Adipose tissue (tissue), 3 donors: ENCODE measurements at regions not wholly inside any gene's neighbourhood (a gene's known extent, or its start where the extent isn't known, plus 50 kb on each side); places are given as distances from the start of the nearest gene placed in this dataset.
"Not testable (repeated sequence)": the region's sequence is repeated elsewhere in the genome, so short reads cannot be mapped to it uniquely, and the experiment has no call there.

Source experiments
- H3K27ac ChIP-seq: one replicate; pipeline ENCODE4 v1.5.1; 2013; ENCODE audit warnings: low read depth, low read length
- WGBS, 3 donors: extraction: QIAGEN DNeasy Blood & Tissue Kit; methylation state at CpG; one replicate each; pipeline ENCODE4 v1.1.7; 2013; 5-methylcytosine and 5-hydroxymethylcytosine counted together
- donor health status: healthy with polysubstance abuse.
- donor health status: Bipolar disorder and iron deficiency.
- donor health status: healthy.

DNA sequence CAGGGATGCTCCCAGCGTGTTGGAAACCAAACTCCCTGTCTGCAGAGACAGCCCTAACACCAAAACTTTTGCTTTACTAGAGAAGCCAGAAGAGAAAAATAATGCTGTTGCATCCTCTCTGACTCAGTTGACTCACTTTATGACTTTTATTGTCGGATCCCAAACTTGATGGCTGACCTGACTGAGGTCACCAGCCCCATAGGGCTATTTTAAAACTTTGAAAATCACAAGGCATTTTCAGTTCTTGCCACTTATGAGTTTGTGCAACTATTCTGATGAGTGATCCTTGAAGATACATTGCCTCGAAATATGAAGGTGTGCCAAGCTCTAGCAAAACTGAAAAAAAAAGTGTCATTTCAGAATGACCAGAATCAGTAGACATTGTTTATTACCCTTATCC, 320.2 kb downstream of the DLEU7 start:
- H3K27ac ChIP-seq: no peak overlapping the region
- WGBS, 3 donors: 57 to 81% (median 63%) methylated on average over 3 of the region's 3 CpGs

DNA sequence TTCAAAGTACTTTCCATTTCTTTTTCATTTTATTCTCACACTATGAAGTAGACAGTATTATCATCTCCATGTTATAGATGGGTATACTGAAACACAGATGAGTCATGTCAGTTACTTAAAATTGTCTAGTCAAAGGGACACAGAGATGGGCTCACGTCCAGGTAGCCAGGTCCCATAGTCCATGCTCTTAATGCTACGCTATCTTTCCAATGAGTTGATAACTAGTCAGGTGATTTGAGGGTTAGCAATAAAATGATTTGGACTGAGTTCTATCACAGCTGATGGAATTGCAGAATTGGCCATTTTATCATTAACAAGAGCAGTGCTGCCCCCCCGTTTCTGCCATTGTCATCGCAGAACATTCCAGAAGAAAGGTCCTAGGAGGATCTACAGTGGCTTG, 318.9 kb downstream of the DLEU7 start:
- no peak overlapping the region for H3K27ac ChIP-seq
- 94 to 97% (median 96%) methylated on average over 4 of the region's 4 CpGs for WGBS, 3 donors

DNA sequence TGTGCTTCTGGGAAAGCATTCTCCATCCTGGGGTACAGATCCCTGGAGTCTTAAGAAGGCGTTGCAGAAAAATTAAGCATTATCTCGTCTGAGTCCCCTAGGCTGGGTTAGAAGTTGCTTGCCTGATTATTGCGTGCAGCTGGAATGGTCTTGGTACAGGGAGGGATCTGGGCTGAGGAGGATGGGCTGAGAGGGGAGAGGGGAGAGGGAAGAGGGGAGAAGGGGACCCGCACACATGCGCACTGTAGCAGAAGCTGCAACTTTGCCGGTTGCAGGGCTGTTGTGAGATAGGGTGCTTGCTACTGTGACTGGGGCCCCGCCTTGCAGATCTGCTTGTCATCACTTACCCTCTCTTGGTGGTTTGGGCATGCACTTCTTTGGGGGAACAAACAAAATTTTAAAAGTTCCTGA, 316.8 kb downstream of the DLEU7 start:
- no peak overlapping the region for H3K27ac ChIP-seq
- WGBS, 3 donors: 82 to 93% (median 83%) methylated on average over 7 of the region's 7 CpGs

DNA sequence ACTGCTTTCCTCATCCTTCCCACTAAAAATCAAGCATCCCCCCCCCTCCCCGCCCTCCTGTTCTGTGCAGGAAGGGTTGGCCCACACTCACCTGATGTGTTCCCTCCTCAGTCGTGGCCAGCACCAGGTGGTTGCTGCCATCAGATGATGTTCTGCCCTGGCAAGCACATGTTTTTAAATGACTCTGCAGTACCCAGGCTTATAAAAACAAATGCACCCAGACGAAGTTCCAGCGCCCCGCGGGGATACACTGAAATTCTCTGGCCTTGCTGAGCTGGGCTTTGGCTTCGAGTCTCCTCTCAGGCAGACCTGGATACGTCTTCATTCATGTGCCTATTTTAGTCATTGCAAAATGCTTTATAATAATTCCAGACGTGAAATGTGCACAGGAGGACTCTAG, 316.3 kb downstream of the DLEU7 start:
- H3K27ac ChIP-seq: no peak overlapping the region
- WGBS, 3 donors: 49 to 60% (median 59%) methylated on average over 9 of the region's 9 CpGs

DNA sequence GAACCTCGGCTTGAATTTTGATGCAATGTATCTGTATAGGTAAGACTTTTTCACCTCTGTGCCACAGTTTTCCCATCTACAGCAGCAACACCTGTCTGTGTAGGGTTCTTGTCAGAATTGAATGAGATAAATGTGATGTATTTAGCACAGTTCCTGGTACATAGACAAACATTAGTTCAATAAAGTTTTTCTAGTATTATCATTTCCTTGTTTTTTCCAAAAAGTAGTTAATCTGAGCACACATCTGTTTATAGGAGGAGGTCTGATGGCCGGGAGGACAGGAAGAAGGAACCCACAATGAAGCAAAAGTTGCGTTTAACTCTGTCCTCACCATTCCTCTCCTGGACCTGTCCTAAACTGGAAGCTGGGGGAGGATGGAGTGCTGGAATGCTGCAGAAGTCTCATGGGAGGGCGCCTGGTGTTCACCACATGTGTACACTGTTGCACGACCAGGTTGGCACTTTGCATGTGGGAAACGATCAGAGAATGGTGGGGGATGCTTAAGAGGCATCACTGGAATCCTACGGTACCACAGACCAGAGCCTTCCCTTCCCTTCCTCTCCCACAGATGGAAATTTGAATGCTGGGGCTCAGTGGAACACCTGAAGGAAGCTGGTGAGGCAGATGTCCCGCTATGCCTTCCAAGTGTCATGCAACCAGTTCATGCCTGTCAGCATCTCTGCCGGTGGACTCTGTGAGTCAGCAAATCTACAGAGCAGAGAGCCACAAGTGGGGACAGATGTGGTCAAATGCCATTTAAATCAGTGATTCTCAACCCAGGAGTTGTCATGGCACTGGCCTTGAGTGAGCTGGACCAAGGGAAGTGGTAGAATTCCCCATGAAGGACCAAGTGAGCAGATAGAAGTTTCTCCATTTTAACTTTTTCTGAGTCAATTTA, 315.6 kb downstream of the DLEU7 start:
- WGBS, 3 donors: 53 to 76% (median 54%) methylated on average over 9 of the region's 9 CpGs
- H3K27ac ChIP-seq: no peak overlapping the region

DNA sequence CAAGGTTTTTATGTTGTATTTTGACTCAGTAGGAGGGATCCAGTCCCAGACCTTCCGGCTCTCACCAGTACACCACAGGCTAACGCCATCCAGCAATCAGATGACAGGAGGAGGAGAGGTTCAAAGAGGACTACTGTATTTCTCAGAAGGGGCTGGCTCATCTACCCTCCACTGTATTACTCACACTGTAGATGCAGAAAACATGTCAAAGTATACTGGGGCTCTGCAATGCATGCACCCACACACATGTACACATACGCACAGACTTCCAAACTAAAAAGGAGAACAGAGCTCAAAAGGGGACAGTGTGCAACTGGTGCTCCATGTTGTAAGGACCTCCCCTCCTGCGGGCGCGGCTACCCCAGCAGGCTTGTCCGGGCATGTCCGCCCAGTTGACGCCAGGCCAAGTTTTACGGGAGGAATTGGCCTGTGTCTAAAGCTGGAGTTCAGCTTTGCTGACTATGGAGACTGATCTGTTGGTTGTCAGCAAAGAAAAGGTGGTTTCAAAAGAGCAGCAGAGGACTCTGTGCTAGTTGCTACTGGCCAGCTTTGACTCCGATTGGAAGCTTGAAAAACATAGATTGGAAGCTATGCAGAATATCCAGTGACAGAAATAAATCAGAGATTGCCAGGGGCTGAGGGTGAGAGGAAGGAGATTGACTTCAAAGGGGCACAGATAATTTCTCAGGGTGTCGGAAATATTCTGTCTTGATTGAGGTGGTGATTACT, 314.2 kb downstream of the DLEU7 start:
- WGBS, 3 donors: 32 to 35% (median 35%) methylated on average over 12 of the region's 12 CpGs
- H3K27ac ChIP-seq: no peak overlapping the region

DNA sequence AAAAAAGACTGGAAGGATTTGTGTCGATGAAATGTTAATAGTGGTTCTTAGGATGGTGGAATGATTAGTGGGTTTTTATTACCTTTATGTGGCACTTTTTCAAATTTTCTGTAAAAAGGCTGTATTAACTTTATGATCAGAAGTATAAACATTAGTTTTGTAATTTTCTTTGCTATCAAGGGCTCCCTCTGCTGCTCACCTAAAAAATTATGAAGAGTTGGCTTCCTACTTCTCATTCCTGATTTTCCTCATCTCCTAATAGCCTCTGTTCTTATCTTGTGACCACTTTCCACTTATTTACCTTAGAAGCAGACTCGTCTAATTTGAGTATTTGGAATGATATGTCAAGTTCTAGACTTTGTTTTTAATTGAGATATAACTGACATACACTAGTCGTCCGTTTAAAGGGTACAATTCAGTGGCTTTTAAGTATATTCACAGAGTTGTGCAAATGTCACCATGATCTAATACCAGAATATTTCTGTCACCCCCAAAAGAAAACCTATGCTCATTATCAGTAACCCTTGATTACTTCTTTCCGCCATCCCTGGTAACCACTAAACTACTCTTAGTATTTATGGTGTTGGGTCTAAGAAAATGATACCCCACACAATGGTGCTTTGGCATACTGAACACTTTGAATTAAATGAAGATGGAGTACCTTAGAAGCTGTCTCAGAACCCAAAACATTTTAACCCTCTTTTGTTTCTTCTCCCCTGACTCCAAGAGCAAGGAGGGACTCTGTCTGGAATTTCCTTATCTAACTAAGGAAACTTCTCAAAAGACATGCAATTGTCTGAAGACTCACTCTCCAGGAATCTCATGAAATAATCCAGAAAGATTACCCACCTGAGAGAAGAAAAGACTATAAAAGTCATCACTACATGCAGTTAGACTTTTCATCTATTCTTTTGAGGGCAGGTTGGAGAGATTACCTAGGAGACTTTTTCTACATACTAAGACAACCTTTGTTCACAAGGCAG, 311.3 kb downstream of the DLEU7 start:
- 57 to 80% (median 75%) methylated on average over 5 of the region's 5 CpGs for WGBS, 3 donors
- no peak overlapping the region for H3K27ac ChIP-seq

DNA sequence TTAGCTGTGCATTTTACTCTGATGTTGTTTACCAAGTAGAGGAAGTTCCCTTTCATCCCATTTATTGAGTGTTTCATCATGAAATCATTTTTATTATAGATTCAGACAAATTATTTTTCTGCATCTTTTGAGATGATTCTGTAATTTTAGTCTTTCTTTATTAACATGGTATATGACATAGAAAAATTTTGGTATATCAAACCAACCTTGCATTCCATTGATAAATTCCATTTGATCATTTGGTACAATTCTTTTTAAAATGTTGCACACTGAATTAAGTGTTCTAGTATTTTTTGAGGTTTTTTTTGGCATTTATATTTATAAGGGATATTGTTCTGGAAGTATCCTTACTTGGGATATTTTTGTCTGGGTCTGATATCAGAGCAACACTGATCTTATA, 308.4 kb downstream of the DLEU7 start:
- H3K27ac ChIP-seq: no peak overlapping the region

DNA sequence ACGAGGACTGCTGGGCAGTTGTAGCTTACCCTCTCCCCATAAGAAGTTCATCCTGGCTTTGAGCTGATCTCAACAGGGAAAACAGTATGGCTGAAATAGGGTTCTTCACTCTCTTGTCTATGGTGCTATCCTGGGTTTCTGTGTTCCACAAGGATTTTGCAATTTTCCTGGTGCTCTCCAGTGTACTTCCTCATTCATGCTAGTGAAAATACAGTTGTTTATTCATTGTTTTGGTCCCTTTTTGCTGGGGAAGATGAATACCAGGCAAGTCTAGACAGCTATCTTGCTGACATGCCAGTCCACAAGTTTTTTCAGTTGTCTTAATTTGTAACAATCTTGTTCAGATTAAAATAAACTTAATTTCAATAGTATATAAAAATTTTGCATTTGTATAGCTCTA, 306.5 kb downstream of the DLEU7 start:
- WGBS, 3 donors: 85 to 95% (median 91%) methylated on average over 1 of the region's 1 CpG
- no peak overlapping the region for H3K27ac ChIP-seq

DNA sequence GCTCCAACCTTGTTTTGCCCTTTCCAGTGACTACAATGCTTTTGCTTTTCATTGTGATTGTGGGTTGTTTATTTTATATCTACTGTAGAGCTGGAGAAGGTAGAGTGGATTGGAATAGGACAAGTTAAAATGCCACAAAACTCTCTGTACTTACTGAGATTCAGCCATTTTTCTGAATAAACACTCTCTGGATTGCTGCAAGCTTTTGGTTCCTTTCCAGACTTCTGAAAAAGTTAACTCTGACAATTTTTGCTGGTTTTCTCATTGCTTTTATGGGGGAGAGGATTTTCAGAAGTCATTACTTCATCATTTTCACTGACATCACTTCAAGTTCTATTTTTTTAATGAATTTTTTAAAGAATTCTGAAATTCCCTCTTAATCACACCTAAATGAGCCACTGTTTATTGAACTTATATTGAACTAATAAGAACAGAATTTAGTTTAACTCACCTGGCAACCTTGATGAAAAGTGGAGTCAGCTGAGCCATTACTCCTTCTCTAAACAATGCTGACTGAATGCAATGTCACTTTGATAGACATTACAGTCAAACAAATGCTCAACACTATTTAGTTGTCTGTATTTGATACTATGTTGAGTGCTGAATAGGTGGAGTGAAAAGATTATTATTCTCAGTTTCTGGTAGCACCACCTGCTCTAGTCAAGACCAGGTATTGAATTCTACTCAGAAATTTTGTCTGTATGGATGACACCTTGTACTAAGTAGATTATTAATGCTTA, 303.5 kb downstream of the DLEU7 start:
- no peak overlapping the region for H3K27ac ChIP-seq

DNA sequence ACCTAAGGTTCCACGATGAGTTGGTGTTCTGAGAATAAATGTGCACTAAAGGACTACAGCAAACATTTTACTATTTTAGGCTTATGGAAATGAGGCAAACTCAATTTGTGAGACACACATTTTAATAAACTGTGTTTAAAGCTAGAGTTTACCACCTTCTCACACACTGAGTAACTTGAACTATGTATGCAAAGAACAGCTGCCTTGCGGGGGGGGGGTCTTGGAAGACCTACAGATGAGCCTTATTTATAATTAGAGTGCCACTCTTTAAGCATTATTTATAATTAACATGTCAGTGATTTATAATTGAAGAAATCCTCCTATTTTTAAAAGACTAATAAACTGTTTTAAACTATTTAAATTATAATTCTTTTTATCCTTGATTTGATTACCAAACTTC, 300.4 kb downstream of the DLEU7 start:
- 75 to 82% (median 79%) methylated on average over 2 of the region's 2 CpGs for WGBS, 3 donors
- H3K27ac ChIP-seq: no peak overlapping the region

DNA sequence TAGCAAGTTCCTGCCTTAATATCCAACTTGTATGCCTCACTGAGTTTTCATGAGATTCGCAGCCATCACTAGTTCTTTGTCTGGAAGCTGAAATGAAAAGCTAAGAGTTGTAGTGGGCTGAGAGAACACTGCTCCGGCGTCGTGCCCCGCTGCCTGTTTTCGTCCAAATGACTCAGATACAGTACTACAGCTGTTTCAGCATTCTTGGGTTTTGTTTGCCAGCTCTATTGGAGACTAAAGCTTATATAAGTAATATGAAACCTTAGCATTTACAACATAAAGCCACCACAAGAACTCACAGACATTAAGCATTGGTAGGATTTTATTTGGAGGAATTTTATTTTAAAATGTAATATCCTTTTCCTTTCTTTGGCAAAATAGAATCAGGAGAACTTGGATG, 299.7 kb downstream of the DLEU7 start:
- no peak overlapping the region for H3K27ac ChIP-seq
- WGBS, 3 donors: 53 to 70% (median 64%) methylated on average over 6 of the region's 6 CpGs

DNA sequence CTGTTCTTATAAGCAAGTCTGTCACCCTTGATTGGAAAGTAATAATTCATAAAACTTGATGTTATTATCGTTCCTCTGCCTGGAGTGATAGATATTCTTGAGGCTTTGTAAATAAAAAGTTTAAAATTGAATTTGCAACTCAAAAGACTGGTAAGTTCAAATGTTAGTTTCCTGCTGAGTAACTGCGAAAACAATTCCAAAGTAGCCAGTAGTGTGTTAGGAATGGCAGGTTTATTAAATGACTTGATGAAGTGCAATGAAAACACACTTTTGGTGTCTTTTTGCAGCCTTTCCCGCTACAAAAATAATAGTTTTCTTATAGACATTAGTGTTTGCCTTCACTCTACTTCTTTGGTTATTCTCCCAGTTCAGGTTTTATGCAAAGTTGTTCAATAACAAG, 299.3 kb downstream of the DLEU7 start:
- 72 to 86% (median 84%) methylated on average over 3 of the region's 3 CpGs for WGBS, 3 donors

DNA sequence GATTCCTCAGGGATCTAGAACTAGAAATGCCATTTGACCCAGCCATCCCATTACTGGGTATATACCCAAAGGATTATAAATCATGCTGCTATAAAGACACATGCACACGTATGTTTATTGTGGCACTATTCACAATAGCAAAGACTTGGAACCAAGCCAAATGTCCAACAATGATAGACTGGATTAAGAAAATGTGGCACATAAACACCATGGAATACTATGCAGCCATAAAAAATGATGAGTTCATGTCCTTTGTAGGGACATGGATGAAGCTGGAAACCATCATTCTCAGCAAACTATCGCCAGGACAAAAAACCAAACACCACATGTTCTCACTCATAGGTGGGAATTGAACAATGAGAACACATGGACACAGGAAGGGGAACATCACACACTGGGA, 296.3 kb downstream of the DLEU7 start:
- WGBS, 3 donors: no CpG with 5 or more reads among the region's 2 CpGs
- H3K27ac ChIP-seq: not testable (repeated sequence)

More for the DNA sequence above, 299.3 kb downstream of the DLEU7 start:
- no peak overlapping the region for H3K27ac ChIP-seq

DNA sequence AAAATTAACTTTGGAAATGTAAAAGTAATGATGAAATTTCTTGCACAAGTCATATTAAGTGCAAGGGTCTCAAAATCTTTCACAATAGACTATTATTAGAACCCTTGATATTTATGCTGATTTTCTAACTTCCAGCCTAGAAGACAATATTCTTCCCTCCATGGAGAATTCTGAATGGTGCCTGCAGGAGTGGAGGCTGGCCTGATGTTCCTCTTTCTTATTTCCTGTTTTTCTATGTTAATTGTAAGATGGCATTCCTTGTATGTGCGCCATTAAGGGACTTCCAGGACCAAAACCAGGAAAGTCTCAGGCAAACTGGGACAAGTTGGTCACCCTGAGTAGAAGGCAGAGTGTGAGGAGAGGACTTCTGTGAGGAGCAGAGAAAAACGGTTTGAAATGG, 294.9 kb downstream of the DLEU7 start:
- WGBS, 3 donors: 87 to 94% (median 88%) methylated on average over 2 of the region's 2 CpGs

DNA sequence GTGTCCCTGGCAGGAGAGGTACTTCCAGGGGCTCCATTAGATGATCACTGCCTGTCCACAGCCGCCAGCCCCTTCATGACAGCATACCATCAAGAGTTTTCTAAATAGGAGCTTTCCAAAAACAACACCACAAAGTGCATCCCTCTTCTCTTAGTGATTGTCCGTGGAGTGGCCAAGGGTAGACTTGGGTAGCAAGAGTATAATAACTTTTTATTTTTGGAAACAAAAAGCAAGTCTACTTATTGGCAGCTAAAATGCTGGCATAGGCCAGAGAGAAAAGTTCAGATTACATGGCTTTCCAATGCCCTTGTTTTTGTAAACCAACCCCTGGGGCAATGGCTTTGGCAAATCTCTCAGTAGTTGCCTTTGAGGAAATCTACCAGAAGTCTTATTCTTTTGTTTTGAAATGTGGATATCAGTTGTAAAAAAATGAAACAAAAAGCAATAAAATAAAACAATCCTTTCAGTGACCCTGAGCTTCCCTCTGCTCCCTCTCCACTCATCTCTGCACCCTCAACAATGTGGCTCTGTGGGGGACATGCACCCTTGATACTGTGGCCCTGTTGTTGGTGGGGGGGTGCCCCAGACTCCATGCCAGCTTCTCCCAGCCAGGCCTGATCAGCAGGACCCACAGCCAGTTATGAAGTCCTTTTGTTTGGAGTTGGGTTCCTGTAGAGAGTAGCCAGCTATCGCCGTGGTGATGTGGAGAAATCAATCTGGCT, 294.1 kb downstream of the DLEU7 start:
- 86 to 89% (median 87%) methylated on average over 4 of the region's 4 CpGs for WGBS, 3 donors
- H3K27ac ChIP-seq: no peak overlapping the region

More for the DNA sequence above, 294.9 kb downstream of the DLEU7 start:
- H3K27ac ChIP-seq: no peak overlapping the region

DNA sequence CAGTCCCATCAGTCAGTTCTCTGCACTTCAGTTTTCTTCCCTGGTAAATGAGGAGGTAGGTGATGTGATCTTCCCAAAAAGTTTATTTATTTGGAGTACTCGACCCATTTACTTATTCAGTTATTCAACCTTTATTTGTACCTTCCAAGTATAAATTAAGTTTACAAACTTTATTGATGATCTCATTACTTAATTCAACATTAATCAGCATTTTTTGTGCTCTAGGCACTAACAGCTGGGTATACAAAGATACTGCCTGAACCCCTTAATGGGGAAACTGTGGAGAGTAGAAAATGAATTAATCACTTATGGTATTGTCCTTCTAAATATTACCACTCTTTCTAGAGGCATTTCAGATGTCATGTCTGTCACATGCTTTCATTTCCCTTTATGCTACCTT, 293.3 kb downstream of the DLEU7 start:
- no peak overlapping the region for H3K27ac ChIP-seq
- WGBS, 3 donors: 77 to 95% (median 88%) methylated on average over 1 of the region's 1 CpG
